Stimulated activated CD4-positive, alpha-beta T cell treated with anti-CD3 and anti-CD28 coated beads, TNF-alpha, amount 100 ng/mL, for 1 hour (primary cell): ENCODE measurements at regions not wholly inside any gene's neighbourhood (a gene's known extent, or its start where the extent isn't known, plus 50 kb on each side); places are given as distances from the start of the nearest gene placed in this dataset.

ENCODE experiments used
- DNase-seq, 3 donors: peaks; one replicate each; pipeline ENCODE4 v3.0.0-alpha.2; 2020; ENCODE audit warnings: low read depth in 3 of 3, low spot score in 1 of 3

- DNase-seq, result no peak
Measured at GRCh38 chr5:117457656-117458055, 883.0 kb upstream of the SEMA6A start.

GRCh38 chr5:117456866-117457470 lies 882.3 kb upstream of the SEMA6A start:
- DNase-seq, result no peak

GRCh38 chr5:117455236-117456233 lies 880.9 kb upstream of the SEMA6A start:
- DNase-seq, result no peak

GRCh38 chr5:117454716-117455212 lies 880.1 kb upstream of the SEMA6A start:
- peak in 1 of 3 donors; percentile 12 for DNase-seq

DNA sequence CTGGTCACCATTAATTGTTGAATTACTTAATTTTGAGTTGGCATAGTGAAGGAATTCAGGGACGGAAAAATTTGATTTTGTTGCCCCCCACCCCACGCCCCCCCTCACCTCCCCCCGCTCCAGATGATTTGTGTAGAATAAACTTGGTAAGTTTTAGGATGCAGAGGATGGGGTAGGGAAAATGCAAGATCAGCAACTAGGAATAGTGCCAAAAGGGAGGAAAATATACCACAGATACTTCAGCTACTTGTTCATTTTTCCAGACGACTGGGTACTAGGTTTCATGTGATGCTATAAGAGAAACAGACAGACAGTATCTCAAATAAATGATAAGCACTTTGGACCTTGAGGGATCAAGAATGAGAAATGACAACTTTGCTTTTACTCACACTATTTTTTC lies 862.2 kb upstream of the SEMA6A start:
- no peak for DNase-seq

DNA sequence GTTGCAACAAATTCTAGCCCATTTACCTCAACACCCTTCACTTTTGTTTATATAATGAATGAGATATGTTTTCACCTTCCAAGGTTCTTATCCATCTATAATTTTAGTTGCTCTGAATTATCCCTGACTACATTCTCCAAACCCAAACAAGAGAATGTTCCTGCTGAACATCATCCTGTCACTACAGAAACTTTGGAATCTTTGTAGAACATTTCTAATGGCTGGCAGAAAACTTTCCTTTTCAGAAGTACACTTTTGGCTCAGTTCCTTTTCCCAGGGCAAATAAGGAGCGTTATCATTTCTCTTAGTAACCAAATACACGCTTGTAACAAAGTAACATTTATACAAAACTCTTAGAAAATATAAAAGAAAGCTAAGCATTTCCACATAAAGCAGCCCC lies 860.6 kb upstream of the SEMA6A start:
- no peak for DNase-seq

GRCh38 chr5:117434254-117434653 lies 859.6 kb upstream of the SEMA6A start:
- no peak for DNase-seq

DNA sequence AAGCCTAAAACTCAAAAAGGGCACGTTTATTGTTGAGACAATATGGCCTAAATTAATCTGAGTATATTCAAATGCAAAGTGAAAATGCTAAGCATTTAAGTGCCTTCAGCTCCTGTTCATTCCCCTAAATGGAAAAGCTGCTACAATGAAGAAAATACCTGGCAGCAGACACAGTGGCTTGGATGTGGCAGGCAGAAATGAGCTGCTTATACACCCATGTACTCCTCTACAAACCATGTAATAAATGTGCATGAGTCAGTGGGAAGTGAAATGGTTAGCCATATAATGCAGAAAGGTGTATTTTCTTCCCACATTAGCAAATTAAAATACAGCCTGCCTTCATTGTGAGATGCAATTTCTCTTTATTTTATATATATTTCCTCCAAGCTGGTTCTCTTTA lies 859.2 kb upstream of the SEMA6A start:
- DNase-seq, result no peak

DNA sequence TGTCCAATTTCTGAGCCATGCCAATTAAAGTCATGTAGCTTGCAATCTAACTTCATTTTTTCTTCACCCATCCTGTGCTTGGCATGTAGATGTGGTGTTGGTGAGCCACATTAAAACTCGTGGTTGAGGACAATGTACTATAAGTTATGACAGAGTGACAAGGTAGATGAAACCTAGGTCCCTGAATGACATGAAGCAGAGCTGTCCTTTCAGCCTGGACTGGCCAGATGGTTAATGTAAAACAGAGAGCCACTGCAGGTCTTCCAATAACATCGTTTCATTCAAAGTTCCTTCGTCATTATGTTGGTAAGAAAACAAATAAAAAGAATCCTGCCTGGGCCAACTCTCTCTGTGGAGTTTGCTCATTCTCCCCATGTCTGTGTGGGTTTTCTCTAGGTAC lies 856.5 kb upstream of the SEMA6A start:
- DNase-seq, result no peak

GRCh38 chr5:117425163-117425562 lies 850.5 kb upstream of the SEMA6A start:
- no peak for DNase-seq

- DNase-seq, result no peak
Measured at GRCh38 chr5:117424559-117424958, 849.9 kb upstream of the SEMA6A start.

GRCh38 chr5:117417501-117417900 lies 842.9 kb upstream of the SEMA6A start:
- DNase-seq, result no peak

- DNase-seq, result no peak
Measured at GRCh38 chr5:117414926-117415325, 840.3 kb upstream of the SEMA6A start.

DNA sequence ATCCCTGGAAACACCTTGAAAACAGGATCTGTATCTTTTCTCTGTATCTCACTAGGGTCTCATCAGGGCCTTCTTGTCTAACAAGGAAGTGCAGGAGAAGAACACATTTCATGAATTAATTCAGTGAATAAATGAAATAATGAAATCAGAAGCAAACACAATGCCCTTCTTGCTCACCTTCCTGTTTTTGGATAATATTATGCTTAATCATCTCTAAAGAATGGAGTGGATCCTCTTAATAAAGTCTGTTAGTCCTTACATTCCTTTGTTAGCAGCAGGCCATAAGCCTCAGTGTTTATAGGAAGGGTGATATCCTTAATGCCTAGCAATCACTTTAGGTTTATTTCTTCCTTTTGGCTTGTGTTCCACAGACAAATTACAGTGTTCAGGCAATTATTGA lies 837.1 kb upstream of the SEMA6A start:
- DNase-seq, result no peak

DNA sequence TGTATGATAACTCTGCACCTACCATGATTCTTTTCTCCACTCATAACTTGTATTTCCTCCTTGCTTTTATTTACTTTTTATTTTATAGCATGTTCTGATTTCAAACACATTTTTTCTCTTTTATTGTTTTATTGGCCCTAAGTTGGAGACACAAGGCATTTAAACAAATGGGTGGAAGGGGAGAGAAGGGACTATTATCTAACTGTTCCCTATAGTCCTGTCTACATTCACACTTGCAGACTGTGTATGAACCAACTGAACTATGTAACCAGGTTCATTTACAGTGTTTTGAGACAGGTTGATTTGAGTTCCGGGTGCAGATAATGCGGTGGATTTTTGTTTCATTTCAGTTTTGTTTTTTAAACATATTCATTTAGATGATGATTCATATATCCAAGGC lies 830.6 kb upstream of the SEMA6A start:
- DNase-seq, result no peak

GRCh38 chr5:117394506-117395157 lies 820.0 kb upstream of the SEMA6A start:
- no peak for DNase-seq

DNA sequence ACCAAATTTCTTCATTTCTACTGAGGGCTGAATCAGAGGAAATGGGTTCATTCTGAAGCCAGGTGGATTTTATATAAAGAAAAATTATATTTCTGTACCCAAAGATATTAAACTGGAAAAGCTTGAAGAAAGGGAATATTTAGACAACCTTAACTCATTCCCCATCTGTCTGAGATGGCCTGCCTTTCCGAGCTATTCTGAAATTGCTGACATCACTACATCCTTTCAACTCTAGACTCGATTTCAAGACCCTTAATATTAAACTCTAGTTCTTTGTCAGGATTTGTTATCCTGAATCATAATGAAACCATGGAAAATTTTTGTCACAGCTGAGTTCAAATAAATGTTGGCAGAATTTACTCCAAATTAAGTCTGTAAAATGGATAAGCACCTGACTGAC lies 818.5 kb upstream of the SEMA6A start:
- no peak for DNase-seq

- no peak for DNase-seq
Measured at GRCh38 chr5:117380316-117380715, 805.7 kb upstream of the SEMA6A start.

DNA sequence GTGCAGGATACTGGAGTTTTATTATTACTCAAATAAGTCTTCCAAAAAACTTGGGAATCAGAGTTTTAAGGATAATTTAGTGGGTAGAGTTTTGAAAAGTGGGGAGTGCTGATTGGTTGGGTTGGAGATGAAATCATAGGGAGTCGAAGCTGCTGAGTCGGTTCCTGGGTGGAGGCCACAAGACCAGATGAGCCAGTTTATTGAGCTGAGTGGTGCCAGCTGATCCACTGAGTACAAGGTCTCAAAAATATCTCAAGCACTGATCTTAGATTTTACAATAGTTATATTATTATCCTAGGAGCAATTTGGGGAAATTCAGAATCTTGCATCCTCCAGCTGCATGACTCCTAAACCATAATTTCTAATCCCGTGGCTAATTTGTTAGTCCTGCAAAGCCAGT lies 804.9 kb upstream of the SEMA6A start:
- no peak for DNase-seq

GRCh38 chr5:117376748-117377147 lies 802.1 kb upstream of the SEMA6A start:
- DNase-seq, result no peak

DNA sequence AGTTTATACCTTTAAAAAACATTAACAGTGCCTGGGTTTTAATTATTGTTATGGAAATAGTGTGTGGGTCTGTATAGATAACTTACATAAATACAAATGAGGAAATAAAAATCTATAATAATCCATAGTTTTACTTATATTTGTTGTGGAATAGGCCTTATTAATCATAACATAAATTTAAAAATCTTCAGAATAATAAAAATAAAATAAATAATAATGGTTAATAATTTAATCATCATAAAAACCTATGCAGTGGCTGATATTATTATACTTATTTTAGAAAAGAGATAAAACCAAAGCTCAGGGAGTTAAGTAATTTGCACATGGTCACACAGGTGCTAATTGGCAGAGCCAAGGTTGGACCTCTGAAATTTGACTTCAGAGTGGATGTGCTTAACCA lies 785.3 kb upstream of the SEMA6A start:
- DNase-seq, result no peak

DNA sequence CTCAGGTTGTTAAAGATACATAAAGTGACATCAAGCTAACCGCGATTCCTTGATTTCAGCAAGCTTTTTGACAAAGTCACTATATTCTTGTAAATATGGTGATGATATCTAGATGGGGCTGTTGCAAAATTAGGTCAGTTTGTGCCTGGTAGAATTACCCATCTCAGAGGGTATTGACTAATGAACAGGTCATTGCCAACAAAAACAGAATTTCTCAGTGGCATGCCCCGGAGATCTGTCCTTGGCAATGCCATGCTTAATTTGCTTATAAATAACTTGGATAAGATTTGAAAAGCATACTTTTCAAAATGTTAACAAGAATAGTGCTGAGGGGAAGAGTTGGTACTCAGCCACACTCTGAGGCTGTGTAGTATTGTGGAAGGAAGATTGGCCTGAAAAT lies 783.3 kb upstream of the SEMA6A start:
- no peak for DNase-seq
